Neutrophil (primary cell): ENCODE measurements at regions not wholly inside any gene's neighbourhood (a gene's known extent, or its start where the extent isn't known, plus 50 kb on each side); places are given as distances from the start of the nearest gene placed in this dataset.

Experiments used
- H3K27ac ChIP-seq: fragments of 200-600 bp; sonication (generic); 2 replicates; pipeline ENCODE4 v1.5.1; 2016; ENCODE audit warnings: mild to moderate bottlenecking, moderate library complexity
- H3K27me3 ChIP-seq: fragments of 200-600 bp; sonication (generic); 2 replicates; pipeline ENCODE4 v1.6.0; 2016; ENCODE audit warnings: mild to moderate bottlenecking
- H3K36me3 ChIP-seq: fragments of 200-600 bp; sonication (generic); 2 replicates; pipeline ENCODE4 v1.5.1; 2017
- H3K4me1 ChIP-seq, 2 experiments: fragments of 200-600 bp in 1 of 2; sonication (generic) in 1 of 2; 1 replicate in 1 of 2; 2 replicates in 1 of 2; pipeline versions ENCODE4 v1.5.1 to v1.6.1; 2013 to 2016; ENCODE audit warnings: low read depth in 1 of 2, low read length in 1 of 2, mild to moderate bottlenecking in 1 of 2, moderate library complexity in 1 of 2; ENCODE audit not compliant: control insufficient read depth in 1 of 2, insufficient read depth in 1 of 2
- H3K4me3 ChIP-seq, 2 experiments: fragments of 200-600 bp in 1 of 2; sonication (generic) in 1 of 2; 1 replicate in 1 of 2; 2 replicates in 1 of 2; pipeline ENCODE4 v1.5.1; 2013 to 2016; ENCODE audit warnings: low read depth in 1 of 2, low read length in 1 of 2, mild to moderate bottlenecking in 1 of 2, moderate library complexity in 1 of 2
- H3K9me3 ChIP-seq: fragments of 200-600 bp; sonication (generic); 2 replicates; pipeline ENCODE4 v1.5.1; 2016
- CTCF ChIP-seq: fragments of 200-600 bp; sonication (generic); IDR thresholded peaks from 2 replicates; pipeline ENCODE4 v1.5.1; 2016; ENCODE audit warnings: antibody characterized with exemption

- Histone ChIP-seq H3K4me3 (no peak overlapping the region), H3K9me3 (no peaks in the 10 kb centered on the region), H3K27ac (no peak overlapping the region), H3K36me3 (no peaks in the 10 kb centered on the region), H3K4me1 (no peaks in the 10 kb centered on the region), H3K27me3 (no peaks in the 10 kb centered on the region)
- no peak for TF ChIP-seq CTCF
Measured at GRCh38 chr5:117955831-117956230, 1032.5 kb downstream of the DTWD2 start.

- Histone ChIP-seq H3K4me3 (no peak overlapping the region), H3K36me3 (no peaks in the 10 kb centered on the region), H3K27me3 (no peaks in the 10 kb centered on the region), H3K4me1 (no peaks in the 10 kb centered on the region), H3K9me3 (no peaks in the 10 kb centered on the region), H3K27ac (no peak overlapping the region)
- no peak for TF ChIP-seq CTCF
Measured at GRCh38 chr5:117954331-117954730, 1034.0 kb downstream of the DTWD2 start.

GRCh38 chr5:117953272-117953671 is 1035.1 kb downstream of the DTWD2 start:
- H3K4me3 ChIP-seq: no peak overlapping the region

GRCh38 chr5:117947836-117948235 is 1040.5 kb downstream of the DTWD2 start:
- Histone ChIP-seq H3K27ac (no peak overlapping the region), H3K9me3 (no peaks in the 10 kb centered on the region), H3K4me1 (no peaks in the 10 kb centered on the region), H3K36me3 (no peaks in the 10 kb centered on the region), H3K27me3 (no peaks in the 10 kb centered on the region), H3K4me3 (no peak overlapping the region)
- no peak for TF ChIP-seq CTCF

More at GRCh38 chr5:117953272-117953671, 1035.1 kb downstream of the DTWD2 start:
- Histone ChIP-seq H3K4me1 (no peaks in the 10 kb centered on the region), H3K9me3 (no peaks in the 10 kb centered on the region), H3K27ac (no peak overlapping the region), H3K36me3 (no peaks in the 10 kb centered on the region), H3K27me3 (no peaks in the 10 kb centered on the region)
- no peak for TF ChIP-seq CTCF

GRCh38 chr5:117947121-117947520 is 1041.2 kb downstream of the DTWD2 start:
- H3K4me1 ChIP-seq: no peaks in the 10 kb centered on the region
- no peaks in the 10 kb centered on the region for H3K9me3 ChIP-seq
- TF ChIP-seq CTCF: no peak
- H3K4me3 ChIP-seq: no peak overlapping the region
- H3K27ac ChIP-seq: no peak overlapping the region
- H3K36me3 ChIP-seq: no peaks in the 10 kb centered on the region
- no peaks in the 10 kb centered on the region for H3K27me3 ChIP-seq

GRCh38 chr5:117945258-117945657 is 1043.1 kb downstream of the DTWD2 start:
- Histone ChIP-seq H3K4me1 (no peaks in the 10 kb centered on the region), H3K27me3 (no peaks in the 10 kb centered on the region), H3K4me3 (no peak overlapping the region), H3K36me3 (no peaks in the 10 kb centered on the region), H3K27ac (no peak overlapping the region), H3K9me3 (no peaks in the 10 kb centered on the region)
- TF ChIP-seq CTCF: no peak
